Mesenchymal stem cell (in vitro differentiated cells and primary cell): ENCODE measurements at regions not wholly inside any gene's neighbourhood (a gene's known extent, or its start where the extent isn't known, plus 50 kb on each side); places are given as distances from the start of the nearest gene placed in this dataset.

Experiments used
- DNase-seq: peaks from one replicate; pipeline ENCODE4 v3.0.0-alpha.2; 2013
- H2AFZ ChIP-seq: one replicate; pipeline ENCODE4 v1.6.1; 2013; ENCODE audit warnings: low read depth, mild to moderate bottlenecking, control low read depth, inconsistent platforms, low read length, moderate library complexity
- H2AK5ac ChIP-seq: 2 replicates; pipeline ENCODE4 v1.6.1; 2013; ENCODE audit warnings: low read length, moderate library complexity, mild to moderate bottlenecking, inconsistent platforms; ENCODE audit not compliant: severe bottlenecking
- H2BK120ac ChIP-seq: one replicate; pipeline ENCODE4 v1.6.1; 2013; ENCODE audit warnings: low read depth, mild to moderate bottlenecking, inconsistent platforms, low read length, moderate library complexity
- H2BK12ac ChIP-seq, 2 experiments: one replicate each; pipeline ENCODE4 v1.6.1; 2013; ENCODE audit warnings: inconsistent platforms in 2 of 2, low read length in 2 of 2, mild to moderate bottlenecking in 2 of 2, moderate library complexity in 2 of 2, control low read depth in 1 of 2
- H2BK15ac ChIP-seq: one replicate; pipeline ENCODE4 v1.6.1; 2013; ENCODE audit warnings: mild to moderate bottlenecking, low read depth, inconsistent platforms; ENCODE audit not compliant: poor library complexity, severe bottlenecking
- H2BK5ac ChIP-seq: 2 replicates; pipeline ENCODE4 v1.6.1; 2013; ENCODE audit warnings: low read depth, mild to moderate bottlenecking, low read length, control low read depth, inconsistent platforms; ENCODE audit not compliant: poor library complexity, severe bottlenecking
- H3K14ac ChIP-seq, 2 experiments: one replicate each; pipeline ENCODE4 v1.6.1; 2013; ENCODE audit warnings: inconsistent platforms in 2 of 2, low read length in 2 of 2, control low read depth in 1 of 2, mild to moderate bottlenecking in 1 of 2, moderate library complexity in 1 of 2
- H3K18ac ChIP-seq, 2 experiments: one replicate each; pipeline ENCODE4 v1.6.1; 2013; ENCODE audit warnings: inconsistent platforms in 2 of 2, low read length in 2 of 2, control low read depth in 1 of 2, low read depth in 1 of 2, mild to moderate bottlenecking in 1 of 2
- H3K23ac ChIP-seq, 2 experiments: one replicate each; pipeline ENCODE4 v1.6.1; 2013; ENCODE audit warnings: inconsistent platforms in 2 of 2, low read length in 2 of 2, mild to moderate bottlenecking in 2 of 2, moderate library complexity in 2 of 2, control low read depth in 1 of 2
- H3K27ac ChIP-seq: 2 replicates; pipeline ENCODE4 v1.5.1; 2013; ENCODE audit warnings: mild to moderate bottlenecking, moderate library complexity, low read length, control low read depth, inconsistent platforms; ENCODE audit not compliant: poor library complexity, severe bottlenecking
- H3K27me3 ChIP-seq, 2 experiments: 2 replicates each; pipeline versions ENCODE4 v1.6.1 to v1.7.0; 2013; ENCODE audit warnings: low read length in 2 of 2, mild to moderate bottlenecking in 2 of 2, moderate library complexity in 2 of 2, control low read depth in 1 of 2, inconsistent platforms in 1 of 2; ENCODE audit not compliant: control insufficient read depth in 1 of 2, insufficient read depth in 1 of 2
- H3K36me3 ChIP-seq, 2 experiments: 2 replicates each; pipeline versions ENCODE4 v1.6.1 to v1.7.0; 2013; ENCODE audit warnings: low read length in 2 of 2, control low read depth in 1 of 2, inconsistent platforms in 1 of 2, low read depth in 1 of 2, mild to moderate bottlenecking in 1 of 2; ENCODE audit not compliant: insufficient read depth in 2 of 2, control insufficient read depth in 1 of 2
- H3K4ac ChIP-seq, 2 experiments: one replicate each; pipeline ENCODE4 v1.6.1; 2013; ENCODE audit warnings: inconsistent platforms in 2 of 2, low read length in 2 of 2, mild to moderate bottlenecking in 2 of 2, moderate library complexity in 2 of 2, control low read depth in 1 of 2, low read depth in 1 of 2
- H3K4me1 ChIP-seq: 2 replicates; pipeline ENCODE4 v1.6.1; 2013; ENCODE audit warnings: low read depth, low read length, control low read depth; ENCODE audit not compliant: control insufficient read depth, insufficient read depth
- H3K4me2 ChIP-seq: 2 replicates; pipeline ENCODE4 v1.6.1; 2013; ENCODE audit warnings: low read length, mild to moderate bottlenecking, inconsistent platforms; ENCODE audit not compliant: poor library complexity, severe bottlenecking
- H3K4me3 ChIP-seq, 2 experiments: 2 replicates each; pipeline versions ENCODE4 v1.5.1 to v1.7.0; 2013; ENCODE audit warnings: low read length in 2 of 2, mild to moderate bottlenecking in 2 of 2, control low read depth in 1 of 2, low read depth in 1 of 2; ENCODE audit not compliant: insufficient read depth in 1 of 2
- H3K79me1 ChIP-seq: replicated peaks from 2 replicates; pipeline ENCODE4 v1.6.1; 2013; ENCODE audit warnings: mild to moderate bottlenecking, control low read depth, low read length, inconsistent platforms; ENCODE audit not compliant: poor library complexity, severe bottlenecking
- H3K9ac ChIP-seq: 2 replicates; pipeline ENCODE4 v1.7.0; 2013; ENCODE audit warnings: mild to moderate bottlenecking, low read length, moderate library complexity
- H3K9me3 ChIP-seq: 2 replicates; pipeline ENCODE4 v1.7.0; 2013; ENCODE audit warnings: mild to moderate bottlenecking, low read length; ENCODE audit not compliant: control insufficient read depth
- H4K8ac ChIP-seq: one replicate; pipeline ENCODE4 v1.6.1; 2013; ENCODE audit warnings: inconsistent platforms, mild to moderate bottlenecking, low read length, moderate library complexity
- H4K91ac ChIP-seq: one replicate; pipeline ENCODE4 v1.6.1; 2013; ENCODE audit warnings: mild to moderate bottlenecking, low read length, inconsistent platforms
- WGBS: methylation state at CpG from one replicate; pipeline ENCODE4 v1.1.7; 2013; ENCODE audit warnings: mixed read lengths; 5-methylcytosine and 5-hydroxymethylcytosine counted together

- no peak overlapping the region for H3K9ac ChIP-seq
- H4K91ac ChIP-seq = no peak overlapping the region
- H3K36me3 ChIP-seq = no peaks in the 10 kb centered on the region
- no peak overlapping the region for H3K4me2 ChIP-seq
- H3K4me1 ChIP-seq = no peaks in the 10 kb centered on the region
- H2BK120ac ChIP-seq = no peak overlapping the region
- H2BK12ac ChIP-seq = no peak overlapping the region
- peaks cover 7% of the 10 kb centered on the region for H3K9me3 ChIP-seq
- no peaks in the 10 kb centered on the region for H3K27me3 ChIP-seq
- H3K4me3 ChIP-seq = no peak overlapping the region
- no peak overlapping the region for H2AK5ac ChIP-seq
- no peak overlapping the region for H2BK5ac ChIP-seq
- no peak overlapping the region for H3K4ac ChIP-seq
- H3K23ac ChIP-seq = no peak overlapping the region
- no peak overlapping the region for H3K27ac ChIP-seq
- H3K18ac ChIP-seq = no peak overlapping the region
- H2AFZ ChIP-seq = no peak overlapping the region
- no peak for DNase-seq
- no peak overlapping the region for H2BK15ac ChIP-seq
- H3K14ac ChIP-seq = no peak overlapping the region
- H3K79me1 ChIP-seq = no peaks in the 10 kb centered on the region
- no peak overlapping the region for H4K8ac ChIP-seq
Observed at GRCh38 chr16:61131447-61131846, 904.8 kb downstream of the CDH8 start.

- Histone ChIP-seq H2AFZ (no peak overlapping the region), H2BK5ac (no peak overlapping the region), H3K4me2 (no peak overlapping the region), H3K4me3 (no peak overlapping the region), H3K18ac (no peak overlapping the region), H4K8ac (no peak overlapping the region), H4K91ac (no peak overlapping the region), H3K9me3 (peaks cover 7% of the 10 kb centered on the region), H3K23ac (no peak overlapping the region), H3K4ac (no peak overlapping the region), H2BK120ac (no peak overlapping the region), H3K27ac (no peak overlapping the region), H3K14ac (no peak overlapping the region), H2BK15ac (no peak overlapping the region), H3K27me3 (no peaks in the 10 kb centered on the region), H3K79me1 (no peaks in the 10 kb centered on the region), H2BK12ac (no peak overlapping the region), H2AK5ac (no peak overlapping the region), H3K36me3 (no peaks in the 10 kb centered on the region), H3K9ac (no peak overlapping the region), H3K4me1 (no peaks in the 10 kb centered on the region)
- 96% methylated on average over 47 of the region's 54 CpGs for WGBS
- no peak for DNase-seq
Observed at GRCh38 chr16:61128545-61129323, 907.5 kb downstream of the CDH8 start.

GRCh38 chr16:61105544-61105943, 930.7 kb downstream of the CDH8 start:
- H2BK15ac ChIP-seq = no peak overlapping the region
- H2AFZ ChIP-seq = no peak overlapping the region
- H2BK5ac ChIP-seq = no peak overlapping the region
- H3K27me3 ChIP-seq = no peaks in the 10 kb centered on the region
- H3K23ac ChIP-seq = no peak overlapping the region
- no peak for DNase-seq
- no peaks in the 10 kb centered on the region for H3K4me1 ChIP-seq
- H3K4ac ChIP-seq = no peak overlapping the region
- H3K4me3 ChIP-seq = no peak overlapping the region
- H3K9me3 ChIP-seq = no peaks in the 10 kb centered on the region
- no peaks in the 10 kb centered on the region for H3K79me1 ChIP-seq
- no peaks in the 10 kb centered on the region for H3K36me3 ChIP-seq
- H3K27ac ChIP-seq = no peak overlapping the region
- no peak overlapping the region for H3K14ac ChIP-seq
- WGBS = 10% methylated on average over 1 of the region's 3 CpGs
- H2BK12ac ChIP-seq = no peak overlapping the region
- H3K18ac ChIP-seq = no peak overlapping the region
- H4K8ac ChIP-seq = no peak overlapping the region
- no peak overlapping the region for H3K9ac ChIP-seq
- H4K91ac ChIP-seq = no peak overlapping the region
- no peak overlapping the region for H3K4me2 ChIP-seq
- H2AK5ac ChIP-seq = no peak overlapping the region
- no peak overlapping the region for H2BK120ac ChIP-seq

- no peaks in the 10 kb centered on the region for H3K36me3 ChIP-seq
- DNase-seq = no peak
Observed at GRCh38 chr16:61098505-61098904, 937.7 kb downstream of the CDH8 start.

More at GRCh38 chr16:61098505-61098904, 937.7 kb downstream of the CDH8 start:
- no peak overlapping the region for H3K18ac ChIP-seq
- H2BK120ac ChIP-seq = no peak overlapping the region
- H2AK5ac ChIP-seq = no peak overlapping the region
- no peak overlapping the region for H3K27ac ChIP-seq
- no peak overlapping the region for H2BK5ac ChIP-seq
- H3K9ac ChIP-seq = no peak overlapping the region
- H3K4me1 ChIP-seq = no peaks in the 10 kb centered on the region
- H3K9me3 ChIP-seq = no peaks in the 10 kb centered on the region
- no peak overlapping the region for H2BK12ac ChIP-seq
- no peaks in the 10 kb centered on the region for H3K79me1 ChIP-seq
- H3K23ac ChIP-seq = no peak overlapping the region
- H4K91ac ChIP-seq = no peak overlapping the region
- H3K4ac ChIP-seq = no peak overlapping the region
- no peak overlapping the region for H2AFZ ChIP-seq
- no peaks in the 10 kb centered on the region for H3K27me3 ChIP-seq
- WGBS = 55% methylated on average over 2 of the region's 2 CpGs
- no peak overlapping the region for H3K14ac ChIP-seq
- no peak overlapping the region for H4K8ac ChIP-seq
- H3K4me2 ChIP-seq = no peak overlapping the region
- H3K4me3 ChIP-seq = no peak overlapping the region
- no peak overlapping the region for H2BK15ac ChIP-seq
